Suprapubic skin (tissue), 4 donors: ENCODE measurements at regions not wholly inside any gene's neighbourhood (a gene's known extent, or its start where the extent isn't known, plus 50 kb on each side); places are given as distances from the start of the nearest gene placed in this dataset.

Source experiments
- DNase-seq, 2 donors: peaks; one replicate each; pipeline ENCODE4 v3.0.0-alpha.2; 2019; ENCODE audit warnings: low spot score in 2 of 2
- H3K27ac ChIP-seq: fragments of 200-600 bp; sonication (generic); one replicate; pipeline ENCODE4 v1.5.1; 2019
- H3K27me3 ChIP-seq: fragments of 200-600 bp; sonication (generic); one replicate; pipeline ENCODE4 v1.5.1; 2019
- H3K36me3 ChIP-seq: fragments of 200-600 bp; sonication (generic); one replicate; pipeline ENCODE4 v1.5.1; 2019
- H3K4me1 ChIP-seq: fragments of 200-600 bp; sonication (generic); one replicate; pipeline ENCODE4 v1.5.1; 2019
- H3K4me3 ChIP-seq: fragments of 200-600 bp; sonication (generic); one replicate; pipeline ENCODE4 v1.5.1; 2019; ENCODE audit warnings: mild to moderate bottlenecking
- H3K9me3 ChIP-seq: fragments of 200-600 bp; sonication (generic); one replicate; pipeline ENCODE4 v1.5.1; 2019
- CTCF ChIP-seq, 2 donors: fragments of 200-600 bp in 1 of 2; fragments of 450-650 bp in 1 of 2; sonication (generic) in 1 of 2; IDR thresholded peaks; one replicate each; pipeline ENCODE4 v1.5.1; 2016 to 2019; ENCODE audit warnings: antibody characterized with exemption in 2 of 2, mild to moderate bottlenecking in 1 of 2, moderate library complexity in 1 of 2
- EP300 ChIP-seq: sonication (generic); formaldehyde crosslinking; IDR thresholded peaks from one replicate; pipeline ENCODE4 v1.6.1; 2017; ENCODE audit warnings: antibody characterized with exemption
- POLR2A ChIP-seq, 2 donors: fragments of 450-650 bp; IDR thresholded peaks; one replicate each; pipeline ENCODE4 v1.6.1; 2017; ENCODE audit warnings: antibody characterized with exemption in 2 of 2, mild to moderate bottlenecking in 2 of 2, moderate library complexity in 2 of 2
- POLR2AphosphoS5 ChIP-seq, 3 donors: sonication (generic); formaldehyde crosslinking; IDR thresholded peaks; one replicate each; pipeline ENCODE4 v1.6.1; 2017; ENCODE audit warnings: antibody characterized with exemption in 3 of 3
- WGBS: methylation state at CpG from one replicate; pipeline ENCODE4 v1.1.5; 2018; 5-methylcytosine and 5-hydroxymethylcytosine counted together

DNA sequence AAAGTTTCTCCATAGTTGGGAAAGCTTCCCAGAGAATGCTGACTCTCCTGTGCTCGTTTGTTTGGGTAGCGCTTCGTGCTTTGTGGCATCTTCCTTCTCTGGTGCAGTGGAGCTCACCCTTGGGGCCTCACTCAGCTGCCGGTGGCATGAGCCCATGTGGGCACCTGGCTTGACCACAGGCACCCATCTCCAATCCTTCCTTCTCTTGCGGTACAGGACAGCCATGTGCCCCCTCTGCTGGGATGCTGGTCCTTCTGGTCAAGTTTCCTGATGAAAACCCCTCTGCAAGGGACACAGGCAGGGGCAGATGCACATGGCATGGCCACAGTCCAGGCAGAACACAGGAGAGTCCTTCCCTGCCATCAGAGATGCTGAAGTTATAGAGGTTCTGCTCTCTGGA is 555.9 kb upstream of the HS6ST1 start:
- Histone ChIP-seq H3K27me3 (no peaks in the 10 kb centered on the region), H3K27ac (no peak overlapping the region), H3K9me3 (no peaks in the 10 kb centered on the region), H3K4me1 (no peaks in the 10 kb centered on the region), H3K4me3 (no peak overlapping the region), H3K36me3 (no peaks in the 10 kb centered on the region)
- DNase-seq: no peak
- WGBS: 94% methylated on average over 5 of the region's 5 CpGs
- TF ChIP-seq POLR2A (IDR thresholded peaks at IDR 0.05) (no peak), POLR2AphosphoS5 (IDR thresholded peaks at IDR 0.05) (no peak), EP300 (no peak), CTCF (IDR thresholded peaks at IDR 0.05) (no peak)

DNA sequence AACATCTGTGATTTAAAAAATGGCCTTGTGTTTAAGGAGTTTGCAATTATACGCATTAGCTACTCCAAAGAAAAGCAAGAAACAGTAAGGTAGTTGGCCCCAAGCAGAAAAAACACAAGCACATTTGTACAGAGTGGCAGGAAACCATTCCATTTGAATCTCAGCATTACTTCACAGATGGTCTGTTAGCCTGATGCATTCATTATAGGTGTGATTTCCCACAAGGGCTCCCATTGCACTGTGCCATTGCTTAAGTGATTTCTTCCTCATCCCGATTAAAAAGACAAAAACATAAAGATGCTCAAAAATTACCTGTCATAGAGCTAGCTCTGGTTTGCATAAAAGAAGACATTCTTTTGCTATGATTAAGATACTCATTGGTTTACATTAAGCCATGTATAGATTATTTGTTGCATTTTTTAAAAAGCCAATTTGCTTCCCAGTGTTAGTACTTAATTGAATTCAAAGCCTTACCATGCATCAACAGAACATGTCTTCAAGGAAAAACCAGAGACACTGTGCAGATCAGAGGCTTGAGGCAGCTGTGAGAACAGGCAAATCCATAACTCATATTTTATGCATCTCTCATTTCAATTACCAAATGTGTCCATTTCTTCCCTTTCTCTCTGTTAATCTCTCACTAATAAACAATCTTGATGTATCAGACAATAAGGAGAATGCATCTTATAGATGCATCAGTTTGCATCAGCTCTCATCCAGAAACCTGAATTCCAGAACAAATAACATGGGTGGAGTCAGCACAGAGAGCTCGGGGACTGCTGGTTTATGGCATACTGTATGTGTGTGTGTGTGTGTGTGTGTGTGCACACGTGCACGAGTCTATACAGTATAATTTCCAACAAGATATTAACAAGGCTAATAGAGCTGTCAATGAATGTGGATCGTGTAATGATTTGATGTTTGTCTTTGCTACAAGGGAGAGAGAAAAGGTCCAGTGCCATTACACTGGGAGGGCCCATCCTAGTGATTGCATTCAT is 558.6 kb upstream of the HS6ST1 start:
- no peak for DNase-seq
- Histone ChIP-seq H3K36me3 (no peaks in the 10 kb centered on the region), H3K4me1 (no peaks in the 10 kb centered on the region), H3K27ac (no peak overlapping the region), H3K27me3 (no peaks in the 10 kb centered on the region), H3K4me3 (no peak overlapping the region), H3K9me3 (no peaks in the 10 kb centered on the region)
- 55% methylated on average over 6 of the region's 6 CpGs for WGBS
- TF ChIP-seq POLR2A (IDR thresholded peaks at IDR 0.05) (no peak), POLR2AphosphoS5 (IDR thresholded peaks at IDR 0.05) (no peak), EP300 (no peak), CTCF (IDR thresholded peaks at IDR 0.05) (no peak)

- TF ChIP-seq EP300 (no peak), CTCF (IDR thresholded peaks at IDR 0.05) (no peak), POLR2A (IDR thresholded peaks at IDR 0.05) (no peak), POLR2AphosphoS5 (IDR thresholded peaks at IDR 0.05) (no peak)
- Histone ChIP-seq H3K9me3 (no peaks in the 10 kb centered on the region), H3K36me3 (no peaks in the 10 kb centered on the region), H3K4me1 (no peaks in the 10 kb centered on the region), H3K27me3 (no peaks in the 10 kb centered on the region), H3K27ac (no peak overlapping the region), H3K4me3 (no peak overlapping the region)
- 88% methylated on average over 4 of the region's 4 CpGs for WGBS
- no peak for DNase-seq
Observed at GRCh38 chr2:128879161-128879560, 560.5 kb upstream of the HS6ST1 start.

DNA sequence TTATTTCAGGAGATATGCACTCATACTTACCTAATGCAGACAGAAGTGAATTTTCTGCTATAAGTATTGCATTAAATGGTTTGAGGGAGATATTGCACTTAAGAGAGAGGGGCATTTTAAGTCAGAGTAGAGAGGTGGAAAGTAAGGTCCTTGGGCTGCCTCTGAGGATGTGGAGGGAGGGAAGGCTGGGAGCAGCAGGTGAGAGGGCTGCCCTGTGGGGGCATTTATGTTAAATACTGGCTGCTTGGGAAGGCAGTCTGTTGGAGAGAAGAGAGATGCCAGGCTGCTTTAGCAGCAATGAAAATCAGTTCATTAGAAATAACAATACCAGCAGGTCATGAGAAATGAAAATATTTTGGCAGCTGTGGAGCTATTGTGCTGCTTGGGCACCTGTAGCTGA is 576.2 kb upstream of the HS6ST1 start:
- no peak for DNase-seq
- H3K4me1 ChIP-seq: no peaks in the 10 kb centered on the region
- no peak overlapping the region for H3K4me3 ChIP-seq
- H3K27ac ChIP-seq: no peak overlapping the region
- no peaks in the 10 kb centered on the region for H3K27me3 ChIP-seq
- no peaks in the 10 kb centered on the region for H3K9me3 ChIP-seq
- no peaks in the 10 kb centered on the region for H3K36me3 ChIP-seq
- TF ChIP-seq CTCF (IDR thresholded peaks at IDR 0.05): no peak
- TF ChIP-seq POLR2AphosphoS5 (IDR thresholded peaks at IDR 0.05): no peak
- TF ChIP-seq EP300: no peak
- no peak for TF ChIP-seq POLR2A (IDR thresholded peaks at IDR 0.05)

DNA sequence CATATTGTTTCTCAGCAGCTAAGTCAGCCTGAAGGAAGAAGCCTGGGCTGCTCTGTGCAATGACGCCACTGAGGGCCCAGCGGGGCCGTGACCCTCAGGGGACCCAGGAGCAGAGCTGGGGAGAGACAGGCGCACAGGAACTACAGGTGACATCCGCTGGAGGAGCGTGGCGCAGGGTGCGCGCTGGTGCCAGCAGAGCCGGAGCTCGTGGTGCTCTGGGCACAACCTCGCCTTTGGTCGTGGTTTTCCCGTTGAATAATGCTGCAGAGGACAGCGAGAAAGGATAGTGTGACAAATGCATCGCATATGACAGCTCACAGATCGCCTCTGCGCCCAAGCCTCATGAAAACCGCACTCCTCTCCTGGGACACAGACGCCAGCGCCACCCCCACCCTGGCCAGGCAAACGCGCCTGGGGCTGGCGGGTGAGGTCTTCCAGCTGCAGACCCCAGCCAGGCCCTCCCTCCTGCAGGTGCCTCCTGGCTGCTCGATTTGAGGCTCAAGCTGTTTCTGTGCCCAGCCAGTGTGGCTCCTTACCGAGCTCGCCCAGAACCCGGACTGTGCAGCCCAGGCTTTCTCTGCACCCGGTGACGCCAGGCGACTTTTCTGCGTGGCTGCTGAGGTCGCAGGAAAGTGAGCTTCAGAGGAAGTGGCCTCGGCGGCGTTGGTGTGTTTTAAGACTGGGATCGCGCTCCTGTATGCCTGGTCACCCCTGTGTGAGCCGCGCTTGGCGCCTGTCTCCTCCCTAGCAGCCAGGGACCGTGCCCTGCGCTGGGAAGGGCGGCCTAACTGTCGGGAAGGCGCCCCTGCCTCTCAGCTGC is 583.1 kb upstream of the HS6ST1 start:
- DNase-seq: no peak
- H3K4me3 ChIP-seq: no peak overlapping the region
- no peak overlapping the region for H3K27ac ChIP-seq
- TF ChIP-seq CTCF (IDR thresholded peaks at IDR 0.05): no peak
- no peak for TF ChIP-seq POLR2AphosphoS5 (IDR thresholded peaks at IDR 0.05)
- no peak for TF ChIP-seq POLR2A (IDR thresholded peaks at IDR 0.05)
- TF ChIP-seq EP300: no peak
- H3K4me1 ChIP-seq: no peaks in the 10 kb centered on the region
- H3K36me3 ChIP-seq: no peaks in the 10 kb centered on the region
- peaks cover 3% of the 10 kb centered on the region for H3K9me3 ChIP-seq
- H3K27me3 ChIP-seq: no peaks in the 10 kb centered on the region
- 68% methylated on average over 23 of the region's 46 CpGs for WGBS
